H1 (cell line): ENCODE measurements at regions not wholly inside any gene's neighbourhood (a gene's known extent, or its start where the extent isn't known, plus 50 kb on each side); places are given as distances from the start of the nearest gene placed in this dataset.

ENCODE experiments used
- CTCF ChIA-PET: fragments of 300-600 bp; sonication (Branson Sonifier 250); formaldehyde crosslinking; loops from one replicate; lab custom pipeline; 2021; ENCODE audit not compliant: partially characterized antibody; lab: Charles Lee
- POLR2A ChIA-PET: fragments of 300-600 bp; sonication (Branson Sonifier 250); formaldehyde crosslinking; loops from one replicate; lab custom pipeline; 2021; ENCODE audit warnings: inconsistent platforms; ENCODE audit not compliant: partially characterized antibody; lab: Charles Lee
- DNase-seq, 2 experiments: peaks; one replicate each; pipeline versions ENCODE4 v3.0.0 to v3.0.0-alpha.2; 2010 to 2022; ENCODE audit warnings: low spot score in 2 of 2, low read depth in 1 of 2, mixed read lengths in 1 of 2
- FAIRE-seq: peaks from 2 replicates; lab custom pipeline; 2011; peaks lifted over from hg19 to GRCh38; lab: Jason Lieb, UNC
- H2AFZ ChIP-seq: 2 replicates; pipeline ENCODE4 v1.8.1; 2012; ENCODE audit warnings: low read length, inconsistent platforms
- H2AK5ac ChIP-seq: 2 replicates; pipeline ENCODE4 v1.6.1; 2013; ENCODE audit warnings: low read depth, low read length
- H2BK120ac ChIP-seq: replicated peaks from 2 replicates; pipeline ENCODE3; 2013; ENCODE audit warnings: low read depth, low read length, inconsistent platforms
- H2BK12ac ChIP-seq: 2 replicates; pipeline ENCODE4 v1.6.1; 2013; ENCODE audit warnings: low read depth, low read length
- H2BK15ac ChIP-seq: 2 replicates; pipeline ENCODE4 v1.6.1; 2013; ENCODE audit warnings: low read length
- H2BK20ac ChIP-seq: 2 replicates; pipeline ENCODE4 v1.6.1; 2013; ENCODE audit warnings: low read length
- H2BK5ac ChIP-seq: 2 replicates; pipeline ENCODE4 v1.6.1; 2013; ENCODE audit warnings: low read depth, low read length
- H3K14ac ChIP-seq: 2 replicates; pipeline ENCODE4 v1.6.1; 2013; ENCODE audit warnings: inconsistent platforms; ENCODE audit not compliant: insufficient read length
- H3K18ac ChIP-seq: 2 replicates; pipeline ENCODE4 v1.6.1; 2013; ENCODE audit warnings: low read length; ENCODE audit errors: extremely low read depth
- H3K23ac ChIP-seq: 2 replicates; pipeline ENCODE4 v1.6.1; 2013; ENCODE audit warnings: inconsistent platforms; ENCODE audit not compliant: insufficient read length
- H3K23me2 ChIP-seq: 2 replicates; pipeline ENCODE4 v1.6.1; 2013; ENCODE audit warnings: low read depth, low read length
- H3K27ac ChIP-seq: 2 replicates; pipeline ENCODE4 v1.6.1; 2011; ENCODE audit warnings: low read depth, low read length, inconsistent platforms
- H3K27me3 ChIP-seq, 4 experiments: replicated peaks in 1 of 4; 1 replicate in 1 of 4; 2 replicates in 3 of 4; pipeline versions ENCODE4 v1.6.1 to v1.8.1; 2011 to 2013; ENCODE audit warnings: low read length in 3 of 4, mild to moderate bottlenecking in 3 of 4, inconsistent platforms in 2 of 4, mixed read lengths in 2 of 4, moderate library complexity in 1 of 4; ENCODE audit not compliant: control insufficient read depth in 3 of 4, insufficient read depth in 3 of 4; ENCODE audit errors: extremely low read depth in 1 of 4
- H3K36me3 ChIP-seq, 4 experiments: 2 replicates each; pipeline versions ENCODE4 v1.6.1 to v1.8.1; 2011 to 2013; ENCODE audit warnings: mild to moderate bottlenecking in 4 of 4, low read length in 3 of 4, moderate library complexity in 2 of 4, control low read depth in 1 of 4, inconsistent platforms in 1 of 4; ENCODE audit not compliant: insufficient read depth in 4 of 4, control insufficient read depth in 2 of 4
- H3K4ac ChIP-seq: replicated peaks from 2 replicates; pipeline ENCODE3; 2013; ENCODE audit warnings: low read length, low read depth, mixed read lengths, inconsistent platforms; ENCODE audit not compliant: insufficient read length
- H3K4me1 ChIP-seq, 4 experiments: replicated peaks in 1 of 4; 1 replicate in 1 of 4; 2 replicates in 3 of 4; pipeline versions ENCODE4 v1.6.1 to v1.8.1; 2011 to 2013; ENCODE audit warnings: low read length in 3 of 4, inconsistent platforms in 2 of 4, mixed read lengths in 1 of 4; ENCODE audit not compliant: insufficient read depth in 4 of 4, control insufficient read depth in 3 of 4
- H3K4me2 ChIP-seq, 2 experiments: 2 replicates each; pipeline versions ENCODE4 v1.6.1 to v1.8.1; 2011 to 2013; ENCODE audit warnings: low read depth in 2 of 2, low read length in 2 of 2, control low read depth in 1 of 2, inconsistent platforms in 1 of 2, mild to moderate bottlenecking in 1 of 2; ENCODE audit not compliant: insufficient read depth in 1 of 2
- H3K4me3 ChIP-seq, 4 experiments: fragments of 200-600, 300-600 bp in 1 of 4; sonication (generic), shearing (Covaris generic), sonication (Bioruptor Twin) in 1 of 4; 2 replicates each; pipeline versions ENCODE4 v1.5.1 to v1.8.1; 2011 to 2016; ENCODE audit warnings: low read length in 4 of 4, low read depth in 3 of 4, control low read depth in 2 of 4, inconsistent platforms in 2 of 4, mild to moderate bottlenecking in 2 of 4, mixed read lengths in 1 of 4, moderate library complexity in 1 of 4; ENCODE audit not compliant: insufficient read depth in 2 of 4; ENCODE audit errors: extremely low read depth in 1 of 4
- H3K56ac ChIP-seq: replicated peaks from 2 replicates; pipeline ENCODE3; 2013; ENCODE audit warnings: low read depth, mild to moderate bottlenecking, mixed read lengths, low read length, inconsistent platforms; ENCODE audit not compliant: insufficient read length
- H3K79me1 ChIP-seq: 2 replicates; pipeline ENCODE4 v1.6.1; 2013; ENCODE audit warnings: low read depth, low read length, control low read depth
- H3K79me2 ChIP-seq, 2 experiments: 2 replicates each; pipeline versions ENCODE4 v1.6.1 to v1.8.1; 2012 to 2013; ENCODE audit warnings: low read length in 2 of 2, mild to moderate bottlenecking in 2 of 2, inconsistent platforms in 1 of 2; ENCODE audit not compliant: insufficient read depth in 2 of 2, control insufficient read depth in 1 of 2
- H3K9ac ChIP-seq, 4 experiments: replicated peaks in 1 of 4; 1 replicate in 1 of 4; 2 replicates in 3 of 4; pipeline versions ENCODE4 v1.6.1 to v1.8.1; 2011 to 2013; ENCODE audit warnings: low read depth in 3 of 4, low read length in 3 of 4, control low read depth in 2 of 4, mild to moderate bottlenecking in 2 of 4, moderate library complexity in 2 of 4, inconsistent platforms in 1 of 4; ENCODE audit errors: extremely low read depth in 1 of 4
- H3K9me3 ChIP-seq, 2 experiments: 2 replicates each; pipeline versions ENCODE4 v1.6.1 to v1.8.1; 2012 to 2013; ENCODE audit warnings: mild to moderate bottlenecking in 2 of 2, moderate library complexity in 2 of 2, control low read depth in 1 of 2, inconsistent platforms in 1 of 2, low read depth in 1 of 2, low read length in 1 of 2, mixed read lengths in 1 of 2; ENCODE audit not compliant: insufficient read depth in 2 of 2
- H4K20me1 ChIP-seq, 2 experiments: replicated peaks in 1 of 2; 2 replicates each; pipeline versions ENCODE3 to v1.8.1; 2011 to 2013; ENCODE audit warnings: inconsistent platforms in 2 of 2, low read length in 2 of 2, mild to moderate bottlenecking in 1 of 2; ENCODE audit not compliant: insufficient read depth in 2 of 2, control insufficient read depth in 1 of 2
- H4K5ac ChIP-seq: 2 replicates; pipeline ENCODE4 v1.6.1; 2013; ENCODE audit warnings: low read length, low read depth, mixed read lengths, inconsistent platforms; ENCODE audit not compliant: insufficient read length
- H4K8ac ChIP-seq: 2 replicates; pipeline ENCODE4 v1.8.0; 2013; ENCODE audit warnings: mild to moderate bottlenecking, moderate library complexity, low read length, inconsistent platforms; ENCODE audit not compliant: insufficient read depth; ENCODE audit errors: extremely low read depth
- H4K91ac ChIP-seq: replicated peaks from 2 replicates; pipeline ENCODE3; 2013; ENCODE audit warnings: low read length, mixed read lengths, inconsistent platforms; ENCODE audit not compliant: insufficient read length
- EZH2 ChIP-seq: fragments of 200-600 bp; sonication (generic); IDR thresholded peaks from 2 replicates; pipeline ENCODE4 v1.7.1; 2012; ENCODE audit warnings: low read depth, mild to moderate bottlenecking, moderate library complexity, low read length, inconsistent platforms; ENCODE audit not compliant: severe bottlenecking
- NANOG ChIP-seq: IDR thresholded peaks from 2 replicates; pipeline ENCODE4 v1.6.1; 2011; ENCODE audit warnings: low read length, low read depth, mild to moderate bottlenecking, inconsistent platforms; ENCODE audit not compliant: insufficient read depth, poor library complexity, severe bottlenecking
- SP1 ChIP-seq: IDR thresholded peaks from 2 replicates; pipeline ENCODE4 v1.6.1; 2011; ENCODE audit warnings: low read depth, low read length
- WGBS, 2 experiments: shearing (Covaris generic) in 1 of 2; methylation state at CpG; one replicate each; pipeline versions ENCODE4 v1.1.6 to v1.1.7; 2013 to 2015; ENCODE audit warnings: low lambda C conversion rate in 2 of 2, mixed read lengths in 2 of 2, inconsistent platforms in 1 of 2, low coverage in 1 of 2, missing lambda C conversion rate in 1 of 2; ENCODE audit not compliant: insufficient replicate concordance in 2 of 2, insufficient coverage in 1 of 2, insufficient read length in 1 of 2; ENCODE audit errors: extremely low coverage in 1 of 2, missing lambda C conversion rate in 1 of 2; 5-methylcytosine and 5-hydroxymethylcytosine counted together

GRCh38 chr5:113985505-113985904 is 376.4 kb upstream of the KCNN2 start:
- CTCF ChIA-PET = interaction anchor here (0.8 to 1.6 kb wide), 3 partner anchors 9 to 303 kb away, joined by 3 to 7 read pairs (median 4); no protein-coding TSS in a partner anchor

More at GRCh38 chr5:113985505-113985904, 376.4 kb upstream of the KCNN2 start:
- H2BK120ac ChIP-seq = no peak overlapping the region
- H3K79me2 ChIP-seq = no peaks in the 10 kb centered on the region
- DNase-seq (no peak), FAIRE-seq (no peak)
- H4K8ac ChIP-seq = no peak overlapping the region
- POLR2A ChIA-PET = no interaction called here
- H3K4ac ChIP-seq = no peak overlapping the region
- no peak overlapping the region for H2AK5ac ChIP-seq
- no peaks in the 10 kb centered on the region for H3K4me1 ChIP-seq
- no peak overlapping the region for H2BK12ac ChIP-seq
- no peaks in the 10 kb centered on the region for H3K27me3 ChIP-seq
- H3K27ac ChIP-seq = no peak overlapping the region
- H3K4me2 ChIP-seq = no peak overlapping the region
- H3K23ac ChIP-seq = no peak overlapping the region
- no peak overlapping the region for H3K56ac ChIP-seq
- no peak overlapping the region for H2BK5ac ChIP-seq
- H3K18ac ChIP-seq = no peak overlapping the region
- H3K79me1 ChIP-seq = no peaks in the 10 kb centered on the region
- no peak overlapping the region for H3K9ac ChIP-seq
- H3K4me3 ChIP-seq = no peak overlapping the region
- TF ChIP-seq SP1 = no peak
- TF ChIP-seq EZH2 = no peak
- no peak for TF ChIP-seq NANOG
- H4K5ac ChIP-seq = no peak overlapping the region
- no peak overlapping the region for H3K14ac ChIP-seq
- no peak overlapping the region for H4K91ac ChIP-seq
- H2BK15ac ChIP-seq = no peak overlapping the region
- 87% methylated on average over 4 of the region's 4 CpGs; no CpG with 5 or more reads in 1 of the 2 experiments for WGBS, 2 experiments
- no peak overlapping the region for H2BK20ac ChIP-seq
- no peaks in the 10 kb centered on the region for H3K36me3 ChIP-seq
- no peak overlapping the region for H2AFZ ChIP-seq
- H3K23me2 ChIP-seq = no peaks in the 10 kb centered on the region
- H3K9me3 ChIP-seq = no peaks in the 10 kb centered on the region
- H4K20me1 ChIP-seq = no peaks in the 10 kb centered on the region
